ENCODE measurements at regions not wholly inside any gene's neighbourhood (a gene's known extent, or its start where the extent isn't known, plus 50 kb on each side); places are given as distances from the start of the nearest gene placed in this dataset.

DNA sequence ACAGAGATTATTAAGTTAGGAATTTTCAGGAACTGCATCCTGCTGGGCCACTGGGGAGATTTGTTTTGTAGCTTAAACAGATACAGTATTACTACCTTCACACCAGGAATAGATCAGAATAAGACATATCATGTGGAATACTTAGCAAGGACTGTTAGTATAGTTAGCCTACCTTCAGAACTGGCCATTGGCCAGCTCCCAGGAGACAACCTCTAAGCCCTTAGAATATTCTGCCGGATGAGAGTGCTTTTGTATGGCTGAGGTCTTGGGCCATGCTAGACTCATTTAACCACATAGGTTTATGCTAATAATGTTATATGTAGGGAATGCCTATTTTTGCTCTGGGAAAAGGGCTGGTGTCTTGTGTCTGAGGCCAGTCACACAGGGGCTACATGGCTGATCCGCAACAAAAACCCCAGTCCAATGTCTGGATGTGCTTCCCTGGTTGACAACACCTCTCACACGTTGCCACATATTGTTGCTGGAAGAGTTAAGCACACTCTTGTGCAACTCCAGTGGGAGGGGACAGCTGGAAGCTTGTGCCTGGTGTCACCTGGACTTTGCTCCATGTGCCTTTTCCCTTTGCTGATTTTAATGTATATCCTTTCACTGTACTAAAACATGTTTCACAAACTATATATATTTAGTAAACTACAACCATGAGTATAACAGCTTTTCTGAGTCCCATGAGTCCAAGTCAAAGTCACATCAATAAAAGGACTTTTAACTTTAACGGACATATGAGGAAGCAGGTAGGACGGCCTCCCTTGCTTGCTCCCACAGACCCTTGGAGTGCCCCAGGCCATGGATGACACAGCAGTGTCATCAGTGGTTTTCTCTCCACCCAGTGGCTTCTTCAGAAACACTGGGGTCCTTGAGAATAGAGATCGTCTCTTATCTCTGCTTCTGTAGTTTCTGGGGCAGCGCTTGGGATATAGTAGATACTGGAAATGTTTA lies 118.0 kb upstream of the C3orf80 start:
- no peaks in the 10 kb centered on the region for H3K79me2 ChIP-seq (ENCODE audit: insufficient read depth, low read length)
- no peaks in the 10 kb centered on the region for H3K36me3 Mint-ChIP-seq
- H3K36me3 ChIP-seq (replicated peaks in 1 of 2; ENCODE audit: control insufficient read depth in 1 of 2, insufficient read depth in 2 of 2, low read length in 2 of 2), result no peaks in the 10 kb centered on the region
- H3K4me3 ChIP-seq (replicated peaks in 1 of 3; ENCODE audit: low read depth in 2 of 3, low read length in 3 of 3), result no peak overlapping the region
- WGBS (ENCODE audit: insufficient coverage), result 0% methylated on average over 2 of the region's 7 CpGs
- no peak overlapping the region for H3K9ac ChIP-seq (ENCODE audit: insufficient read depth, low read length, poor library complexity, severe bottlenecking)
- intact Hi-C loops (cut with micrococcal nuclease), result loop anchor here in 1 of 2 donors (10.0 kb wide), 1 partner anchor 48 kb away; no protein-coding TSS in a partner anchor
- no peak overlapping the region for H3K27ac ChIP-seq (ENCODE audit: low read depth in 1 of 2, low read length in 2 of 2)
- TF ChIP-seq CTCF (IDR thresholded peaks at IDR 0.05), result no peak
- H3K27ac Mint-ChIP-seq, result peak overlapping the region in 1 of 7 donors; percentile 33
- DNase-seq, result peak in 1 of 3 donors; percentile 14
- no peak overlapping the region for H3K4me2 ChIP-seq (replicated peaks; ENCODE audit: extremely low read depth, low read length, poor library complexity, severe bottlenecking)
- no peaks in the 10 kb centered on the region for H3K27me3 ChIP-seq (ENCODE audit: control insufficient read depth in 2 of 2, insufficient read depth in 2 of 2, low read length in 2 of 2)
- peaks cover 10 to 19% of the 10 kb centered on the region in 2 donors for H3K4me1 ChIP-seq (ENCODE audit: control insufficient read depth in 1 of 2, insufficient read depth in 2 of 2, low read length in 2 of 2)
- no peak overlapping the region for H3K4me3 Mint-ChIP-seq
- no peaks in the 10 kb centered on the region for H3K9me3 Mint-ChIP-seq
- H2AFZ ChIP-seq (ENCODE audit: insufficient read depth, low read depth, low read length, poor library complexity, severe bottlenecking), result no peak overlapping the region
- no peaks in the 10 kb centered on the region for H4K20me1 ChIP-seq (ENCODE audit: insufficient read depth, low read length)
- H3K9me3 ChIP-seq (replicated peaks in 1 of 2; ENCODE audit: control insufficient read depth in 1 of 2, insufficient read depth in 1 of 2, low read length in 2 of 2), result no peaks in the 10 kb centered on the region
- peaks cover 0 to 2% (median 0%) of the 10 kb centered on the region in 3 donors for H3K27me3 Mint-ChIP-seq (ENCODE audit: low read depth in 3 of 3)
- H3K4me1 Mint-ChIP-seq, result peaks cover 13% of the 10 kb centered on the region

GRCh38 chr3:160108362-160108761 lies 116.9 kb upstream of the C3orf80 start:
- no peaks in the 10 kb centered on the region for H3K9me3 Mint-ChIP-seq
- DNase-seq, result no peak
- intact Hi-C loops (cut with micrococcal nuclease), result loop anchor here in 1 of 2 donors (10.0 kb wide), 1 partner anchor 46 kb away; no protein-coding TSS in a partner anchor
- no peak overlapping the region for H3K4me3 Mint-ChIP-seq
- H3K36me3 Mint-ChIP-seq, result no peaks in the 10 kb centered on the region
- H3K4me1 Mint-ChIP-seq, result peaks cover 13% of the 10 kb centered on the region
- Histone ChIP-seq H3K79me2 (ENCODE audit: insufficient read depth, low read length) (no peaks in the 10 kb centered on the region), H4K20me1 (ENCODE audit: insufficient read depth, low read length) (no peaks in the 10 kb centered on the region), H3K36me3 (replicated peaks in 1 of 2; ENCODE audit: control insufficient read depth in 1 of 2, insufficient read depth in 2 of 2, low read length in 2 of 2) (no peaks in the 10 kb centered on the region), H3K9ac (ENCODE audit: insufficient read depth, low read length, poor library complexity, severe bottlenecking) (no peak overlapping the region), H3K9me3 (replicated peaks in 1 of 2; ENCODE audit: control insufficient read depth in 1 of 2, insufficient read depth in 1 of 2, low read length in 2 of 2) (no peaks in the 10 kb centered on the region), H3K27me3 (ENCODE audit: control insufficient read depth in 2 of 2, insufficient read depth in 2 of 2, low read length in 2 of 2) (no peaks in the 10 kb centered on the region), H3K27ac (ENCODE audit: low read depth in 1 of 2, low read length in 2 of 2) (no peak overlapping the region), H3K4me2 (replicated peaks; ENCODE audit: extremely low read depth, low read length, poor library complexity, severe bottlenecking) (no peak overlapping the region), H2AFZ (ENCODE audit: insufficient read depth, low read depth, low read length, poor library complexity, severe bottlenecking) (no peak overlapping the region), H3K4me1 (ENCODE audit: control insufficient read depth in 1 of 2, insufficient read depth in 2 of 2, low read length in 2 of 2) (peaks cover 10 to 19% of the 10 kb centered on the region in 2 donors), H3K4me3 (replicated peaks in 1 of 3; ENCODE audit: low read depth in 2 of 3, low read length in 3 of 3) (no peak overlapping the region)
- no CpG with 5 or more reads among the region's 4 CpGs for WGBS (ENCODE audit: insufficient coverage)
- no peak for TF ChIP-seq CTCF (IDR thresholded peaks at IDR 0.05)
- peaks cover 0 to 2% (median 0%) of the 10 kb centered on the region in 3 donors for H3K27me3 Mint-ChIP-seq (ENCODE audit: low read depth in 3 of 3)
- H3K27ac Mint-ChIP-seq, result no peak overlapping the region
